ENCODE measurements at regions not wholly inside any gene's neighbourhood (a gene's known extent, or its start where the extent isn't known, plus 50 kb on each side); places are given as distances from the start of the nearest gene placed in this dataset.
"Not testable (repeated sequence)": the region's sequence is repeated elsewhere in the genome, so short reads cannot be mapped to it uniquely, and the experiment has no call there.

DNA sequence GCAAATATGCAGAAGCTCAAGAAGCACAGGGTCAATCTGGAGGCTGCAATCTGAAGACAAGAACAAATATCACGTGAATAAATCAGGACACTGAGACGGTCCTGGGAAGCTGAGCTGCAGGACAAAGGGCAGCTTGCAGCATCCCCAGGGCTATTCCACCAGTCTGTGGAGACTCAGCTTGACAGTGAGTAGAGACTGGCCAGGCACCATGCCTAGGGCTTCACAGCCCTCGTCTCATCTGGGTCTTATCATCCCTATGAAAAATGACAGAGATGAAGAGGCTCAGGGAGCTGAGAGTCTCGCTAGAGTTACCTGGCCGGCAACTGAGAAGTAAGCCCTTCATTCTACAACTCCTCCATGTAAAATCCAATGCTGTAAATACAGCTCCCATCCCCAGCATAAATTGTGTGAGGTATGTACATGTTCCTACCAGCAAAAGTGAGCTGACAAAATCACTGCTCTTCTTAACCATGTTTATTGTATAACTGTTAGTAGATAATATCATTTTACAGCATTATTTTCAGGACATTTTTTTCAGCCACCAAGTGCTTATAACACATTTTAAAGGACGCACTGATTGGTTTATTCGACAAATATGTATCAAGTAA is 186.6 kb upstream of the IGFBP3 start:
- no peak for TF ChIP-seq CTCF (conservative IDR thresholded peaks at IDR 0.05)
- H3K4me1 Mint-ChIP-seq (ENCODE audit: unreplicated experiment): no peaks in the 10 kb centered on the region
- DNase-seq (ENCODE audit: extremely low spot score, unreplicated experiment): no peak
- H3K36me3 Mint-ChIP-seq: no peaks in the 10 kb centered on the region
- no peak overlapping the region for H3K27ac Mint-ChIP-seq
- no peak overlapping the region for H3K4me3 Mint-ChIP-seq
- no peaks in the 10 kb centered on the region for H3K27me3 Mint-ChIP-seq
- H3K9me3 Mint-ChIP-seq: peaks cover 5% of the 10 kb centered on the region

DNA sequence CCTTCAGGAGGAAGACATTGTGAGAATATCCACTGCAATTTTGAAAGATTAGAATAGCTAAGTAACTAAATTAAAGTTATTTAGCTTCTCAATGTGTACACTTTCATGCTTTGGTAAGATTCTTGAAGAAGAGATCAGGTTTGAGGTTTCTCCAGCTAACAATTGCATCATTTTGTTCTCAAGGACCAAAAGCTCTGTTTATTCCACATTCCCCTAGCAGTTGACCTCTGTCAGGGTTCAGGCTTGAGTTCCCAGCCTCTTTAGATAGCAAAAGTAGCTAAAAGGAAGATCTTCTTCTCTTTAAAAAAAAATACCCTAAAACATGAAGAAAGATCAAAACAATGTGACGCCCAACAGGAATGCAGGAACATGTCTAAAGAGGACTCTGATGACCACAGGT is 179.4 kb upstream of the IGFBP3 start:
- no peak overlapping the region for H3K27ac Mint-ChIP-seq
- H3K4me1 Mint-ChIP-seq (ENCODE audit: unreplicated experiment): no peaks in the 10 kb centered on the region
- no peaks in the 10 kb centered on the region for H3K27me3 Mint-ChIP-seq
- H3K9me3 Mint-ChIP-seq: peaks cover 5% of the 10 kb centered on the region
- no peak for DNase-seq (ENCODE audit: extremely low spot score, unreplicated experiment)
- TF ChIP-seq CTCF (conservative IDR thresholded peaks at IDR 0.05): no peak
- no peak overlapping the region for H3K4me3 Mint-ChIP-seq
- peaks cover 3% of the 10 kb centered on the region for H3K36me3 Mint-ChIP-seq

DNA sequence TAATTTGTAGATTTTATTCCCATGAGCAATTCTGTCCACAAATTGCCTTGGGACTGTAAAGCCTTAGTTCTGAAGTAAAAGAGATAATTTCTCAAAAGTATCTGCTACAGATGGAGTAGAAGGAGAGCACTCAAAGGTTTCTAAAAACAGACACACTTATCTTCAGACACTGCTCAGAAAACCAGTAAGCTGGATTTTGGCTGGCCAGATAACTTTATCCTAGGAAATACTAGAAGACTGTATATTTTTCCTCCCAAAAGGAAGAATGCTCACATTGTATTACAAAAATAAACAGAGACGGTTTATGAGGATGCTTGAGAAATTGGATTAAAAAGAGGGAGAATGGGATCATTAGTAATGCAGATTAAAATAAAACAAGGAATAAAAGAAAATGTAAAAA is 178.0 kb upstream of the IGFBP3 start:
- Mint-ChIP-seq H3K9me3 (peaks cover 5% of the 10 kb centered on the region), H3K4me1 (ENCODE audit: unreplicated experiment) (no peaks in the 10 kb centered on the region), H3K27me3 (no peaks in the 10 kb centered on the region), H3K36me3 (peaks cover 3% of the 10 kb centered on the region), H3K4me3 (no peak overlapping the region), H3K27ac (no peak overlapping the region)
- DNase-seq (ENCODE audit: extremely low spot score, unreplicated experiment): no peak
- no peak for TF ChIP-seq CTCF (conservative IDR thresholded peaks at IDR 0.05)

DNA sequence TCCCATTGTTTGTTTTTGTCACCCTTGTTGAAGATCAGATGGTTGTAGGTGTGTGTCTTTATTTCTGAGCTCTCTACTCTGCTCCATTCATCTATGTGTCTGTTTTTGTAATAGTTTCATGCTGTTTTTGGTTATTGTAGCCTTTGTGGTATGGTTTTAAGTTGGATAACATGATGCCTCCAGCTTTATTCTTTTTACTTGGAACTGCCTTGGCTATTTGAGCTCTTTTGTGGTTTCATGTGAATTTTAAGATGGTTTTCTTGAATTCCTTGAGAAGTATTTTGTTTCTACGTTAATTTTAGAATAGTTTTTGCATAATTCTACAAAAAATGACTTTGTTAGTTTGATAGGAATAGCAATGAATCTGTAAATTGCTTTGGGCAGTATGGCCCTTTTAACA is 170.0 kb upstream of the IGFBP3 start:
- no peaks in the 10 kb centered on the region for H3K36me3 Mint-ChIP-seq
- H3K27me3 Mint-ChIP-seq: no peaks in the 10 kb centered on the region
- TF ChIP-seq CTCF (conservative IDR thresholded peaks at IDR 0.05): no peak
- H3K27ac Mint-ChIP-seq: no peak overlapping the region
- no peak for DNase-seq (ENCODE audit: extremely low spot score, unreplicated experiment)
- H3K9me3 Mint-ChIP-seq: no peaks in the 10 kb centered on the region
- no peak overlapping the region for H3K4me3 Mint-ChIP-seq
- no peaks in the 10 kb centered on the region for H3K4me1 Mint-ChIP-seq (ENCODE audit: unreplicated experiment)

DNA sequence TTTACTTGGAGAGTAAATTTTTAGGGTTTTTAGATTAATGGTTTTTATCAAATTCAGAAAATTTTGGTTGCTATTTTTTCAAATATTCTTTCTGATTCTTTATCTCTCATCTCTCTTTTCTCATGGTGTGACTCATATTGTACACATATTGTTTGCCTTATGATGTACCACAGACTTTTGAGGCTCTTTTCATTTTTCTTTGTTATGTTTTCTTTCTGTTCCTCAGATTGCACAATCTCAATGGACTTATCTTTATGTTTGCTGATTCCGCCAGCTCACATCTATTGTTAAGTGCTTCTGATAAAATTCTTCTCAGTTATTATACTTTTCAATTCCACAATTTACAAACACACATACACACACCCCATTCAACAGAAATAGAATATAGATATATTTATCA is 168.2 kb upstream of the IGFBP3 start:
- Mint-ChIP-seq H3K27ac (no peak overlapping the region), H3K27me3 (no peaks in the 10 kb centered on the region)
- no peak for DNase-seq (ENCODE audit: extremely low spot score, unreplicated experiment)

DNA sequence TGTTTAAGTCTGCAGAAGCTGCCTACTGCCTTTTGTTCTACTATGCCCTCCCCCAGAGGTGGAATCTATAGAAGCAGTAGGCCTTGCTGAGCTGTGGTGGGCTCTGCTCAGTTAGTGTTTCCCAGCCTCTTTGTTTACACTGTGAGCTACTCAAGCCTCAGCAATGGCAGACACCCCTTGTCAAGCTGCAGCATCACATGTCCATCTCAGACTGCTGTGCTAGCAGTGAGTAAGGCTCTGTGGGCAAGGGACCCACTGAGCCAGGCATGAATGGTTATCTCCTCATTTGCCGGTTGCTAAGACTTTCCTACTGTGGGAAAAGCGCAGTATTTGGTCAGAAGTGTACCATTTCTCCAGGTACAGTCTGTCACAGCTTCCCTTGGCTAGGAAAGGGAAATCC is 167.4 kb upstream of the IGFBP3 start:
- H3K4me3 Mint-ChIP-seq: not testable (repeated sequence)

More for the DNA sequence above, 168.2 kb upstream of the IGFBP3 start:
- Mint-ChIP-seq H3K9me3 (no peaks in the 10 kb centered on the region), H3K36me3 (no peaks in the 10 kb centered on the region), H3K4me3 (no peak overlapping the region), H3K4me1 (ENCODE audit: unreplicated experiment) (no peaks in the 10 kb centered on the region)
- no peak for TF ChIP-seq CTCF (conservative IDR thresholded peaks at IDR 0.05)

More for the DNA sequence above, 167.4 kb upstream of the IGFBP3 start:
- H3K27ac Mint-ChIP-seq; H3K9me3 Mint-ChIP-seq; H3K4me1 Mint-ChIP-seq (ENCODE audit: unreplicated experiment); H3K36me3 Mint-ChIP-seq; H3K27me3 Mint-ChIP-seq; DNase-seq (ENCODE audit: extremely low spot score, unreplicated experiment): not testable (repeated sequence)
